Left kidney (tissue), 1 donor: ENCODE measurements at regions not wholly inside any gene's neighbourhood (a gene's known extent, or its start where the extent isn't known, plus 50 kb on each side); places are given as distances from the start of the nearest gene placed in this dataset.

Source experiments
- DNase-seq: peaks from one replicate; pipeline ENCODE4 v3.0.0-alpha.2; 2013

- no peak for DNase-seq
Measured at GRCh38 chr12:98221243-98221808, 294.1 kb upstream of the TMPO start.

- DNase-seq, result no peak
Measured at GRCh38 chr12:98222135-98222534, 293.3 kb upstream of the TMPO start.

GRCh38 chr12:98224584-98225221 is 290.7 kb upstream of the TMPO start:
- no peak for DNase-seq

- no peak for DNase-seq
Measured at GRCh38 chr12:98227162-98227561, 288.2 kb upstream of the TMPO start.

- no peak for DNase-seq
Measured at GRCh38 chr12:98228683-98229539, 286.5 kb upstream of the TMPO start.

- peak; percentile 18 for DNase-seq
Measured at GRCh38 chr12:98229540-98229924, 285.9 kb upstream of the TMPO start.

GRCh38 chr12:98232753-98233390 is 282.5 kb upstream of the TMPO start:
- DNase-seq, result no peak

- DNase-seq, result no peak
Measured at GRCh38 chr12:98235301-98235700, 280.1 kb upstream of the TMPO start.

- no peak for DNase-seq
Measured at GRCh38 chr12:98238515-98239130, 276.8 kb upstream of the TMPO start.

GRCh38 chr12:98243190-98243589 is 272.2 kb upstream of the TMPO start:
- no peak for DNase-seq

- DNase-seq, result no peak
Measured at GRCh38 chr12:98244136-98244535, 271.3 kb upstream of the TMPO start.

- DNase-seq, result peak; percentile 42
Measured at GRCh38 chr12:98253207-98254037, 262.0 kb upstream of the TMPO start.

GRCh38 chr12:98256830-98257229 is 258.6 kb upstream of the TMPO start:
- DNase-seq, result no peak

- no peak for DNase-seq
Measured at GRCh38 chr12:98259693-98260092, 255.7 kb upstream of the TMPO start.

GRCh38 chr12:98260276-98260675 is 255.1 kb upstream of the TMPO start:
- no peak for DNase-seq

- DNase-seq, result no peak
Measured at GRCh38 chr12:98262902-98263301, 252.5 kb upstream of the TMPO start.

GRCh38 chr12:98274430-98275130 is 240.8 kb upstream of the TMPO start:
- DNase-seq, result no peak

- DNase-seq, result no peak
Measured at GRCh38 chr12:98275131-98275475, 240.3 kb upstream of the TMPO start.

GRCh38 chr12:98280152-98280551 is 235.2 kb upstream of the TMPO start:
- DNase-seq, result no peak

- DNase-seq, result no peak
Measured at GRCh38 chr12:98280621-98281020, 234.8 kb upstream of the TMPO start.

GRCh38 chr12:98291828-98292227 is 223.6 kb upstream of the TMPO start:
- no peak for DNase-seq
